ENCODE measurements at regions not wholly inside any gene's neighbourhood (a gene's known extent, or its start where the extent isn't known, plus 50 kb on each side); places are given as distances from the start of the nearest gene placed in this dataset.

DNA sequence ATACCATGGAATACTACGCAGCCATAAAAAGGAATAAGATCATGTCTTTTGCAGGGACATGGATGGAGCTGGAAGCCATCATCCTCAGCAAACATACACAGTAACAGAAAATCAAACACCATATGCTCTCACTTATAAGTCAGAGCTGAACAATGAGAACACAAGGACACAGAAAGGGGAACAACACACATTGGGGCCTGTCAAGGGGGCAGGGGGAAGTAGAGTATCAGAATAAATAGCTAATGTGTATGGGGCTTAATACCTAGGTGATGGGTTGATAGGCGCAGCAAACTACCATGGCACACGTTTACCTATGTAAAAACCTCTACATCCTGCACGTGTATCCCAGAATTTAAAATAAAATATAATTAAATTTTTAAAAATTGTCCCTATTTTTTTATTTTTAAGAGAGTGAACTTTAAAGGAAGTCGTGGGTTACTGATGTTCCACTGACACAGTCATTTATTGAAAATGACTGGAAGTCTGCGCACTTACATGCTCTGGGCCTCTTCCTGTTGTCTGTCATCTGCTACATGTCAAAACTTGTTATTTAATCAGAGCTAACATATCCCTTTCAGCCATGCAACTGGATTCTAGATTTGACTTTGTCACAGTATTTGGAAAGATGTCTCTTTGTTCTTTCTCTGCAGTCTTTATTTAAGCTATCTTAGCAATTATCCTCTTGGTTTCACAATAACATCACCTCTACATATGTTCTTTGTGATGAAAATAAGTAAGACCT lies 73.7 kb upstream of the ABCB5 start:
- Histone ChIP-seq H3K4me3 (ENCODE audit: control extremely low read depth in 1 of 5, extremely low read depth in 1 of 5, insufficient read depth in 1 of 5, low read depth in 2 of 5, low read length in 4 of 5) (no peak overlapping the region), H3K27me3 (replicated peaks in 1 of 4; ENCODE audit: control extremely low read depth in 1 of 4, control insufficient read depth in 3 of 4, insufficient read depth in 4 of 4, low read length in 3 of 4) (no peaks in the 10 kb centered on the region), H3K4me2 (replicated peaks; ENCODE audit: low read depth, low read length, poor library complexity, severe bottlenecking) (no peak overlapping the region), H3K79me2 (ENCODE audit: control insufficient read depth, insufficient read depth, low read length) (no peaks in the 10 kb centered on the region), H3K9me3 (ENCODE audit: control extremely low read depth in 1 of 3, control insufficient read depth in 2 of 3, insufficient read depth in 1 of 3, low read length in 2 of 3) (no peaks in the 10 kb centered on the region), H3K27ac (ENCODE audit: low read length in 2 of 2) (no peak overlapping the region), H4K20me1 (ENCODE audit: control insufficient read depth, insufficient read depth, low read length, poor library complexity, severe bottlenecking) (no peaks in the 10 kb centered on the region), H3K36me3 (replicated peaks in 1 of 2; ENCODE audit: control extremely low read depth in 1 of 2, control insufficient read depth in 1 of 2, extremely low read depth in 1 of 2, insufficient read depth in 2 of 2, low read length in 1 of 2) (no peaks in the 10 kb centered on the region), H3K9ac (ENCODE audit: low read length) (no peak overlapping the region), H2AFZ (ENCODE audit: insufficient read depth, low read depth, low read length, poor library complexity, severe bottlenecking) (no peak overlapping the region), H3K4me1 (ENCODE audit: control insufficient read depth in 2 of 2, insufficient read depth in 2 of 2, low read length in 2 of 2) (no peaks in the 10 kb centered on the region)
- no peaks in the 10 kb centered on the region for H3K27me3 Mint-ChIP-seq
- TF ChIP-seq EZH2 (IDR thresholded peaks at IDR 0.05; ENCODE audit: borderline replicate concordance, insufficient read depth, low read depth, low read length, poor library complexity, severe bottlenecking) (no peak), CTCF (IDR thresholded peaks at IDR 0.05) (no peak)
- H3K9me3 Mint-ChIP-seq (ENCODE audit: insufficient read depth): peaks cover 3% of the 10 kb centered on the region
- DNase-seq (no peak), ATAC-seq (ENCODE audit: low read depth) (no peak)
- CTCF ChIA-PET: no interaction called here
- H3K4me3 Mint-ChIP-seq: no peak overlapping the region
- H3K4me1 Mint-ChIP-seq: no peaks in the 10 kb centered on the region
- no CpG with 5 or more reads among the region's 6 CpGs for WGBS (ENCODE audit: insufficient coverage)
- H3K27ac Mint-ChIP-seq: no peak overlapping the region
- POLR2A ChIA-PET: no interaction called here
- intact Hi-C loops (cut with micrococcal nuclease): no loop called here

- Mint-ChIP-seq H3K4me1 (no peaks in the 10 kb centered on the region), H3K4me3 (no peak overlapping the region), H3K27me3 (no peaks in the 10 kb centered on the region), H3K9me3 (ENCODE audit: insufficient read depth) (peaks cover 3% of the 10 kb centered on the region), H3K27ac (no peak overlapping the region)
- no peak overlapping the region for H2AFZ ChIP-seq (ENCODE audit: insufficient read depth, low read depth, low read length, poor library complexity, severe bottlenecking)
- H4K20me1 ChIP-seq (ENCODE audit: control insufficient read depth, insufficient read depth, low read length, poor library complexity, severe bottlenecking): no peaks in the 10 kb centered on the region
- ChIA-PET POLR2A (no interaction called here), CTCF (no interaction called here)
- H3K79me2 ChIP-seq (ENCODE audit: control insufficient read depth, insufficient read depth, low read length): no peaks in the 10 kb centered on the region
- DNase-seq (no peak), ATAC-seq (ENCODE audit: low read depth) (no peak)
- no peaks in the 10 kb centered on the region for H3K4me1 ChIP-seq (ENCODE audit: control insufficient read depth in 2 of 2, insufficient read depth in 2 of 2, low read length in 2 of 2)
- H3K27me3 ChIP-seq (replicated peaks in 1 of 4; ENCODE audit: control extremely low read depth in 1 of 4, control insufficient read depth in 3 of 4, insufficient read depth in 4 of 4, low read length in 3 of 4): no peaks in the 10 kb centered on the region
- TF ChIP-seq CTCF (IDR thresholded peaks at IDR 0.05) (no peak), EZH2 (IDR thresholded peaks at IDR 0.05; ENCODE audit: borderline replicate concordance, insufficient read depth, low read depth, low read length, poor library complexity, severe bottlenecking) (no peak)
- H3K4me2 ChIP-seq (replicated peaks; ENCODE audit: low read depth, low read length, poor library complexity, severe bottlenecking): no peak overlapping the region
- no peaks in the 10 kb centered on the region for H3K9me3 ChIP-seq (ENCODE audit: control extremely low read depth in 1 of 3, control insufficient read depth in 2 of 3, insufficient read depth in 1 of 3, low read length in 2 of 3)
- WGBS (ENCODE audit: insufficient coverage): no CpG with 5 or more reads among the region's 1 CpG
- H3K36me3 ChIP-seq (replicated peaks in 1 of 2; ENCODE audit: control extremely low read depth in 1 of 2, control insufficient read depth in 1 of 2, extremely low read depth in 1 of 2, insufficient read depth in 2 of 2, low read length in 1 of 2): no peaks in the 10 kb centered on the region
- intact Hi-C loops (cut with micrococcal nuclease): no loop called here
- H3K27ac ChIP-seq (ENCODE audit: low read length in 2 of 2): no peak overlapping the region
- no peak overlapping the region for H3K4me3 ChIP-seq (ENCODE audit: control extremely low read depth in 1 of 5, extremely low read depth in 1 of 5, insufficient read depth in 1 of 5, low read depth in 2 of 5, low read length in 4 of 5)
- no peak overlapping the region for H3K9ac ChIP-seq (ENCODE audit: low read length)
These were observed 72.9 kb upstream of the ABCB5 start for GRCh38 chr7:20542594-20542993.
